GM19023 (cell line): ENCODE measurements at regions not wholly inside any gene's neighbourhood (a gene's known extent, or its start where the extent isn't known, plus 50 kb on each side); places are given as distances from the start of the nearest gene placed in this dataset.

Experiments
- ATAC-seq: cut with Tn5 transposase; IDR thresholded peaks from one replicate; pipeline ENCODE4 v1.9.1; 2021; ENCODE audit warnings: mild to moderate bottlenecking, moderate library complexity; ENCODE audit not compliant: unreplicated experiment

- no peak for ATAC-seq
Measured at GRCh38 chr2:122451040-122451439, 695.6 kb downstream of the TSN start.

DNA sequence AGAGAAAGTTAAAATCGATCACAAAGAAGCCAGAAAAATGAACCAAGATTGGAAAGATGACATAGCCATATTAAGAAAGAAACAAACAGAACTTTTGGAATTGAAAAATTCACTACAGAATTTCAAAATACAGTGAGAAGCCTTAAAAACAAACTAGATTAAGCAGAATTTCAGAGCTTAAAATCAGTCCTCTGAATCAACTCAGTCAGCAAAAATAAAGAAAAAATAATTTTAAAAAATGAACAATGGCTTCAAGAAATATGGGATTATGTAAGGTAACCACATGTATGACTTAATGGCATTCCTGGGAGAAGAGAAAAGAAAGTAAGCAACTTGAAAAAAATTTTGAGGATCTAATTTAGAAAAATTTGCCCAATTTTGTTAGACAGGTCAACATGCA, 696.2 kb downstream of the TSN start:
- no peak for ATAC-seq

GRCh38 chr2:122469147-122469546, 713.7 kb downstream of the TSN start:
- no peak for ATAC-seq

DNA sequence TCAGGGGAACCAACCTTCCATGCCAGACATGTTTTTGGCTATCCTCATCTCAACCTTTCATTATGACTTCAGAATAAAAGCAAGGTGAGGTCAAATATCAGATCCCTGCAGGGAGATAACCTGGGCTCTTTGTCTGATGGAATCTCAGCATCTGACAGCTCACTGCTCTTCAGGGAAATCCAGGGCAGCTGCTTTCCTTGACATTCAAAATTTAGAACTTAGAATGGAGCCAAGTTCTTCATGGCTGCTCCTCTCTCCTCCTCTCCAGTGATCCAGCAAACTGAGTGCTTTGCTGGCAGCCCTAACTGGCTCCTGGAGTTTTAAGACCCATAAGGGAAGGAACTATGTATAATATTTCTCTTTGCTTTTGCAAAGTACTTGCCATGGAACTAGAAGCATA, 716.3 kb downstream of the TSN start:
- ATAC-seq: no peak

DNA sequence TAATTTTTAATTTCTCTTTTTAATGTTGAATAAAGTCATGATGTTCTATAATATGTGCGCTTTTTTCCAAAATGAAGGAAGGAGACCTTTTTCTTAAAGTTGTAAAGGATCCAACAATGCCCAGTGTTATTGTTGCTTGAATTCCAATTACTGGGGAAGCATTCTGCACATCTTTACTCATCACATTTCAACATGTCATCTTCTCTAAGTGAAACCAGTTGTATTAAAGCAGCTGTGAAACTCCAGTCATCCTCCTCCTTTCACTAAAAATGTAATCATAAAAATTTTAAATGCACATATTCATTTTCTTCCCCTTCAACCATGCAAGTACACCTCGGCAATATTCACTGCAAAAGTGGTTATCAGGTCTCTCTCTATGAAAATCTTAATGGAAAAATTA, 722.7 kb downstream of the TSN start:
- ATAC-seq: no peak

GRCh38 chr2:122478771-122479170, 723.3 kb downstream of the TSN start:
- ATAC-seq: no peak

DNA sequence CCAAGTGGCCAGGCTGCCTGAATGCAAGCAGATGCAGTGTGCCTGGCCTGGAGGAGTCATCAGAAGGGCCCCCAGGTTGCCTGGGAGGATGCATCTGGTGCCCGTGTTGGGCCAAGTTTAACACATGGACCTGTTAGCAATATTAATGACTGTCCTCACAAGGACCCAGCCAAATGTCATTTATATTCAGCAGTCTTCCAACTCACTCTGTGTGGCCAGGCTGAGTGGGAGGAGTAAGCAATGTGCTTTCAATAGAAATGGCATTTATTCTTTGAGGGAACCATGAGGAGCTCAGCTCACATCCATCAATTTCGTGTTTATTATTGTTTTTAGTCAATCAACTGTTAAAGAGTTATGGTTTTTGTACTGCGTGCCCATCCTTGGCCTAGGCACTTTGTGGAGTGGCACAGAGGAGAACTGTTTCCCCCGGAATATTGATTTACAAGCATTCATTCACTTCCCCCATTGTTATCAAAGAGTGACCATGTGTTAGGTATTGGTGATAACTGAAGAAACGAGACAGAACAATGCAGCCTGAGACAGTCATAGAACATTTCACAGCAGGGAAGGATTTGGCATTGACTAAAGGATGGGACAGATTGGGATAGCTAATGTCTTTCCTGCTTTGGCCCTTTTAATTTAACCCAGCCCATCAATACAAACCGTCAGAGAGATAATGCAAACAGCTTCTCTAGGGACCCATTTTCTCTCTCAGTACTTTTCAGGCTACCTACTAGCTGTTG, 725.2 kb downstream of the TSN start:
- ATAC-seq: no peak

- no peak for ATAC-seq
Measured at GRCh38 chr2:122481244-122481622, 725.8 kb downstream of the TSN start.

- no peak for ATAC-seq
Measured at GRCh38 chr2:122481717-122482116, 726.3 kb downstream of the TSN start.

DNA sequence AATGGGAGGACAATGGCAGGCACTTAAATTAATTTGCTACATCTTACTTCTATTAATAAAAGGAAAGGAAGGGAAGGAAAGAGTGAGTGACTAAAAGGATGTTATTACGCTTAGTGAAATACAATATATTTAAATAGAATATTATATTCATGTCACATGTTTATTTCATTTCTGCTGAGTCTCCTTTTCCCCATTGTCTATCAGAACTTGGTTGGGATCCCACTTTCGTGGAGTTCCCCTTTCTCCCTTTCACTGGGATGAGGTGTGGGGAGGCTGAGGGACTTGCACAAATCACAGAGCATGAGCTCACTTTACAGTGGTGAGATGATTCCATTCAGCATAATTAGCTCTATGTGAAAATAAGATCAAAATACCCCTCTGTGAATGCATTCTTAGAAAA, 730.6 kb downstream of the TSN start:
- ATAC-seq: no peak

- ATAC-seq: no peak
Measured at GRCh38 chr2:122486705-122487415, 731.4 kb downstream of the TSN start.

DNA sequence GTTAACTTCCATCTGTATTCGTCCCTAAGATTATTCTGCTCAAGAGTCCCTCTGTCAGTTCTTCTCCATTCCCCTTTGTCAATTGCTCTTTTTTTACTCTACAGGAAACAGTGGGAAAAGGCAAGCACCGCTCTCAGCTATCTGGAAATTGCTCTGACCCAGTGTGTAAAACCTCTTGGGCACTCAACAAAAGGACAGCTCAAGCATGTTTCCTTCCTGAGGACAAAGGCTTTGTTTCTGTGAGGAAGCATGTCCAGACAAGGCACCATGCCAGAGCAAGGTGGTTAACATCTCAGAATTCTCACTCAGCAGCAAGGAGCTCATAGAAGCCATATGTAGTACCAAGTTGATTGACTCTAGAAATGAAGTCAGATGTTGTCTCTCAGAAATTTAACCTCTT, 735.6 kb downstream of the TSN start:
- ATAC-seq: no peak

DNA sequence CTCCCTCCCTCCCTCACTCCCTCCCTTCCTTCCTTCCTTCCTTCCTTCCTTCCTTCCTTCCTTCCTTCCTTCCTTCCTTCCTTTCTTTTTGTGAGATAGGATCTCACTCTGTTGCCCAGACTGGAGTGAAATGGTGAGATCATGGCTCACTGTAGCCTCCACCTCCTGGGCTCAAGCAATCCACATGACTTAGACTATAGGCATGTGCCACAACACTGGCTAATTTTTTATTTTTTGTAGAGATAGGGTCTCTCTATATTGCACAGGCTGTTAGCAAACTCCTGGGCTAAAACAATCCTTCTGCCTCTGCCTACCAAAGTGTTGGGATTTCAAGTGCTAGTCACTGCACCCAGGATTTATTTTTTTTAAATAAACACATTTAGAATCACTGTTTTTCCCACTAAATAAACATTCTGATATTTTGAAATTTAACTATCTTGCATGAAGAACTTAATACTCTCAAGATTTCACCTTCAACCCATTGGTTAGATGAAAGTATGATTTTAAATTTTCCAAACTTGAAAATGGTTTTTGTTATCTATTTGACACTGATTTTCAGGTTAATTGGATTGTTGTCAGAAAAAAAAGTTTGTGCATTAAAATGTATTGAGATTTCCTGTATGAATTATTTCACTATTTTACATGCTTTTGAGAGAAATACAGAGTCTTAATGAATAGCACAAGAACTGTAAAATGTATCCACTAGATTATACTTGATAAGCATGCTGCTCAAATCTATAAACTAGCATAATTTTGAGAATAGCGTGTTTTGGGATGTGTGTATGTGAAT, 745.1 kb downstream of the TSN start:
- ATAC-seq: no peak

DNA sequence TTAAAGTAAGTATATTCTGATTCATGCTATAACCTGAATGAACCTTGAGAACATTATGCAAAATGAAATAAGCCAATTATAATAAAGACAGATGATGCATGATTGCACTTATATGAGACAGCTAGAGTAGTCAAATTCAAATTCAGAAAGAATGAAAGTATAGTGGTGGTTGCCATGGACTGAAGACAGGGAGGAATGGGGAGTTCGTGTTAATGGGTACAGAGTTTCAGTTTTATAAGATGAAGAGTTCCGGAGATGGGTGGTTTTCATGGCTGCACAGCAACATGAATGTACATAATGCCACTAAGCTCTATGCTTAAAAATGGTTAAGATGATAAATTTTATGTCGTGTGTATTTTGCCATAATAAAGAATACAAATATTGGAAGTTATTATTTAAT, 751.2 kb downstream of the TSN start:
- no peak for ATAC-seq

DNA sequence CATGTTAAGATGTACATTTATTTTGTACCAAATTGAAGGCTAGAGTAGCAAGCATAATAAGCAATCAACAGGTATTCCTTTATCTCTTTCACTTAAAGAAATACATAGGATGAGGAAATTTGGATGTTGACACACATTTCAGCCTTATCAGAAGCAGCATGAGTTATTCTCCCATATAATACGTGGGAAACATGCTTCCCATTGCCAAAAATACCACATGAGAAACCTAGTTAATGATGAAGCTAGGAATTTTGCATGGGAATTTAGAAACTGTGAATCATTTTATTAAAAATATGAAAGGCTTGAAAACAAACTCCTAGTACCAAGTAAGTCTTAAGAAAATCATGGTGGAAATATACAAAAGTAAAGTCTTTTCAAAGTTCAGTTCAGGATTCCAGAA, 751.8 kb downstream of the TSN start:
- no peak for ATAC-seq

DNA sequence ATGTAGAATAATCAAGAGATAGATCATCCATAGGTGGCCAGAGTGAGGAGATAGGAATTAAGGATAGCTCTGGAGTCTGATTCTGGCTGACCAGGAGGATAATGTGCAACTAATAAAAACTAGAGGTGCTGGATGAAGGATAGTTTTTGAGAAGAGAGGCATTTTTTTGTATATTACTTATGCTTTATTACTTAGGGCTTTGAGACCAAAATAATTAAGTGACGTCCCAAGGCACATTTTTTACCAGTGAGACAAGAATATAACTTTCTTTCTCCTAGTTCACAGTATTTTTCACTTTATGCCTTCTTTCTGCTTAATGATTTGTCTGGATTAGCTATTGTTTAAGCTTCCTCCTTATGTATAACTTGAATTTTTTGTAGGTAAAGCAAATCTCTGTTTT, 756.6 kb downstream of the TSN start:
- ATAC-seq: no peak

DNA sequence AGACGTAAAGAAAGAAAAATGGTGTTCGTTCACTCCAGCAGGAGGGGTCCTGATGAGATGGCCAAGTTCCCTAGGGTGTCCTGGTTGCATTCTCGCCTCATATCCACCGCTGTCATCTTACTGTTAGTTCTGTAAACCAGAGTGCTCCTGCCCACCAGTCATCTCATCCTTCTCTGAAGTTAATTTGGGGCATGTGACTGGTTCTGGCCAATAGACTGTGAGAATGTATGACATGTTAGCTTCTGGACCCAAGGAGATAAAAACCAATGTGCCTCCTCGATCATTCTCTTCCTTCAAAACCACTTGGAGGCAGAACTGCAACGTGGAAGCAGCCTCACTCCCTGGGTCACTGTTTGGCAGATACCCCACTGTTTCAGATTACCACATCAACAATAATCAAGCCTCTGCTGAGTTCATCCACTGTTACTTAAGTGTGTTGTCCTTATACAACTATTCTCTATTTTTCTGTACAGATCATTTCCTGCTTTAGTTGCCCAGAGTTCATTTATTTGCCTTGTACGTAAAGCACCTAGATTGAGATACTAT, 759.1 kb downstream of the TSN start:
- no peak for ATAC-seq

DNA sequence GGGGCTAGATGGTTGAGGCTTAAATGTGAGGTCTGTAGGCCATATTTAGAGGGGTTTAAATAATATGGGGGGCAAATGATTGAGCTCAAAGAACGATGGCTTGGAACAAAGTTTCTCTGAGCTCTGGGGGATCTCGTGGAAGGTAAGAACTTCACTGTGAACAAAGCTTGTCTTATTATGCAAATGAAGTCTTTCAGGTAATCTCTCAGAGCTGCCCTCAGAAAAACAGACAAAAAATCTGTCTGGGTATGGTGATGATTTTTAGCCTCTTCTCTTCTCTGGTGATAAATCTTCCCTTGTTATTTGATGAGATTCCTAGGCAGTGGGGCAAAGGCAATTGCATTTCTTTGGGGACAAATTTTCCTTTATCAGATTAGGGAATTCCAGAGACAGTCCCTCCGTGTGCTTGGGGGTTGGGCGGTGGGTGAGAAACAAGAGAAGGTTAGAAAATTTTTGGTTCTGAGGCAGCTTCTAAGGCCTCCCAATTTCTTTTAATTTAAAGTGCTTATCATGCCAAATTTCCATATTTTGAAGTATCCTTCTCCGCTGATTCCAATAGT, 760.4 kb downstream of the TSN start:
- no peak for ATAC-seq

GRCh38 chr2:122516775-122517174, 761.3 kb downstream of the TSN start:
- ATAC-seq: no peak

- ATAC-seq: no peak
Measured at GRCh38 chr2:122519366-122519765, 763.9 kb downstream of the TSN start.
